GM12873 (cell line): ENCODE measurements at regions not wholly inside any gene's neighbourhood (a gene's known extent, or its start where the extent isn't known, plus 50 kb on each side); places are given as distances from the start of the nearest gene placed in this dataset.

Experiments used
- CTCF ChIP-seq: IDR thresholded peaks from 2 replicates; pipeline ENCODE4 v1.5.1; 2012; ENCODE audit warnings: low read depth, mild to moderate bottlenecking, moderate library complexity, low read length, control low read depth; ENCODE audit not compliant: insufficient read depth; ENCODE audit errors: missing control alignments

GRCh38 chr6:74181471-74181870, 485.5 kb downstream of the CD109 start:
- TF ChIP-seq CTCF: no peak

GRCh38 chr6:74177506-74177905, 481.5 kb downstream of the CD109 start:
- TF ChIP-seq CTCF: no peak

- no peak for TF ChIP-seq CTCF
These were observed 474.1 kb downstream of the CD109 start for GRCh38 chr6:74170118-74170517.

GRCh38 chr6:74167976-74168375, 472.0 kb downstream of the CD109 start:
- no peak for TF ChIP-seq CTCF

- TF ChIP-seq CTCF: no peak
These were observed 471.5 kb downstream of the CD109 start for GRCh38 chr6:74167511-74167910.

- no peak for TF ChIP-seq CTCF
These were observed 470.8 kb downstream of the CD109 start for GRCh38 chr6:74166849-74167248.

- TF ChIP-seq CTCF: no peak
These were observed 465.4 kb downstream of the CD109 start for GRCh38 chr6:74161380-74161779.

- TF ChIP-seq CTCF: no peak
These were observed 456.2 kb downstream of the CD109 start for GRCh38 chr6:74152096-74152675.
